ENCODE measurements at regions not wholly inside any gene's neighbourhood (a gene's known extent, or its start where the extent isn't known, plus 50 kb on each side); places are given as distances from the start of the nearest gene placed in this dataset.

DNA sequence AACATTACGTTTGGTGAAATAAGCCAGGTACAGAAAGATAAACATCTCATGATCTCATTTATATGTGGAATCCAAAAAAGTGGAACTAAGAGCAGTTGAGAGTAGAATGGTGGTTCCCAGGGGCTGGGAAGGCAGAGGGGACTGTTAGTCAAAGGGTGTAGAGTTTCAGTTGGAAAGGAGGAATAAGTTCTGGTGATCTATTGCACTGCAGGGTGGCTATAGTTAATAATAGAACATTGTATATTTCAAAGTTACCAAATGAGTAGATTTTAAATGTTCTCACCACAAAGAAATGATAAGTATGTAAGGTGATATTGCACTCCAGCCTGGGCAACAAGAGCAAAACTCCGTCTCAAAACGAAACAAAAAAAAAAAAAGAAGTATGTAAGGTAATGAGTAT lies 260.1 kb upstream of the RAB6C start:
- Mint-ChIP-seq H3K9me3 (no peaks in the 10 kb centered on the region), H3K27me3 (peaks cover 11% of the 10 kb centered on the region), H3K4me3 (no peak overlapping the region), H3K36me3 (ENCODE audit: low read depth) (no peaks in the 10 kb centered on the region), H3K27ac (no peak overlapping the region), H3K4me1 (ENCODE audit: low read depth) (no peaks in the 10 kb centered on the region)
- intact Hi-C loops (cut with DNase I, micrococcal nuclease) = no loop called here
- DNase-seq (no peak), ATAC-seq (ENCODE audit: poor library complexity) (no peak)
- ChIA-PET CTCF (no interaction called here), POLR2A (no interaction called here)
- TF ChIP-seq, protein P1, sequence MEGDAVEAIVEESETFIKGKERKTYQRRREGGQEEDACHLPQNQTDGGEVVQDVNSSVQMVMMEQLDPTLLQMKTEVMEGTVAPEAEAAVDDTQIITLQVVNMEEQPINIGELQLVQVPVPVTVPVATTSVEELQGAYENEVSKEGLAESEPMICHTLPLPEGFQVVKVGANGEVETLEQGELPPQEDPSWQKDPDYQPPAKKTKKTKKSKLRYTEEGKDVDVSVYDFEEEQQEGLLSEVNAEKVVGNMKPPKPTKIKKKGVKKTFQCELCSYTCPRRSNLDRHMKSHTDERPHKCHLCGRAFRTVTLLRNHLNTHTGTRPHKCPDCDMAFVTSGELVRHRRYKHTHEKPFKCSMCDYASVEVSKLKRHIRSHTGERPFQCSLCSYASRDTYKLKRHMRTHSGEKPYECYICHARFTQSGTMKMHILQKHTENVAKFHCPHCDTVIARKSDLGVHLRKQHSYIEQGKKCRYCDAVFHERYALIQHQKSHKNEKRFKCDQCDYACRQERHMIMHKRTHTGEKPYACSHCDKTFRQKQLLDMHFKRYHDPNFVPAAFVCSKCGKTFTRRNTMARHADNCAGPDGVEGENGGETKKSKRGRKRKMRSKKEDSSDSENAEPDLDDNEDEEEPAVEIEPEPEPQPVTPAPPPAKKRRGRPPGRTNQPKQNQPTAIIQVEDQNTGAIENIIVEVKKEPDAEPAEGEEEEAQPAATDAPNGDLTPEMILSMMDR (IDR thresholded peaks at IDR 0.05) = no peak
- Histone ChIP-seq H3K4me3 (ENCODE audit: low read length) (no peak overlapping the region), H3K4me1 (ENCODE audit: insufficient read depth, low read length) (no peaks in the 10 kb centered on the region), H3K9me3 (ENCODE audit: control insufficient read depth in 1 of 2, insufficient read depth in 1 of 2, low read length in 2 of 2) (peaks cover 0 to 4% of the 10 kb centered on the region in 2 experiments), H3K27ac (ENCODE audit: low read depth in 1 of 2, low read length in 2 of 2) (no peak overlapping the region), H3K27me3 (ENCODE audit: control insufficient read depth in 1 of 2, insufficient read depth in 2 of 2, low read length in 2 of 2) (no peaks in the 10 kb centered on the region), H3K36me3 (ENCODE audit: insufficient read depth, low read length) (no peaks in the 10 kb centered on the region)

DNA sequence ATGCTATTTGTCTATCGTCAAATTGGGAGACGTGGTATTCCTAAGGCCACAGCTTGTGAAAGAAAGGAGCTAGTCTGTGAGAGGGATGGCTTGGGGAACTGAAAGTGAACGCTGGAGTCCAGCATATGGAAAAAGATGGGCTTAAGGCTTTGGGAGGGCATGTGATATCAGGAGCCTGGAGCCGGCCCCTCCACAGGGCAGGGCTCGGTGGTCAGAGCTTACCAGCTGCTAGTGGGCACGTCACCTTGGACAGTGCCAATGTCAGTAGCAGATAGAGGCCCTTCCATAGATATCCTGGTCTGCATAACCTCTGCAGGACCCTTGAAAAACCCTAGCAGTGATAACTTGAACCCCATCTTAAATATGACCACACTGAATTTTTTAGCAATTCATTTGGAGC lies 259.1 kb upstream of the RAB6C start:
- ChIA-PET POLR2A (no interaction called here), CTCF (no interaction called here)
- Mint-ChIP-seq H3K4me1 (ENCODE audit: low read depth) (no peaks in the 10 kb centered on the region), H3K4me3 (no peak overlapping the region), H3K27ac (no peak overlapping the region), H3K9me3 (no peaks in the 10 kb centered on the region), H3K36me3 (ENCODE audit: low read depth) (no peaks in the 10 kb centered on the region), H3K27me3 (peaks cover 11% of the 10 kb centered on the region)
- no peak for ATAC-seq (ENCODE audit: poor library complexity)
- no peak overlapping the region for H3K4me3 ChIP-seq (ENCODE audit: low read length)
- H3K36me3 ChIP-seq (ENCODE audit: insufficient read depth, low read length) = no peaks in the 10 kb centered on the region
- DNase-seq = no peak
- H3K4me1 ChIP-seq (ENCODE audit: insufficient read depth, low read length) = no peaks in the 10 kb centered on the region
- H3K27ac ChIP-seq (ENCODE audit: low read depth in 1 of 2, low read length in 2 of 2) = no peak overlapping the region
- H3K27me3 ChIP-seq (ENCODE audit: control insufficient read depth in 1 of 2, insufficient read depth in 2 of 2, low read length in 2 of 2) = no peaks in the 10 kb centered on the region
- H3K9me3 ChIP-seq (ENCODE audit: control insufficient read depth in 1 of 2, insufficient read depth in 1 of 2, low read length in 2 of 2) = peaks cover 0 to 4% of the 10 kb centered on the region in 2 experiments
- TF ChIP-seq, protein P1 (IDR thresholded peaks at IDR 0.05) = no peak
- intact Hi-C loops (cut with DNase I, micrococcal nuclease) = no loop called here

DNA sequence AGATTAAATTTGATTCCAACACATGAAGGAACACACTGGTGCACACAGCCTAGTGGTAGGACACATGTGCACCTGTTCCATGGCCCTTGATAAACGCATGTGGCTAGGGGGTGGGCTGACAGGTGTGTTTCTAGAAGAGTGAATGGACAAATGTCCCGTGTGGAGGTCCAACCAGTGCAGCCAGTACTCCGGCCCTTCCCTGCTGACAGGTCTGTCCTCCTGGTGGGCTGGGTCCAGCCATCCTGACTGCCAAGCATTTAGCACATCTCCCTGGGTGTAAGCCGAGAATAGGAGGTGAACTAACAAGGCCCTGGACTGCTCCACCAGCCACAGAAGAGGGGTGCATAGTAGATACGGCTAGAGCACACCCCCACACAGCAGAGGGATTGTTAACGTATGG lies 258.7 kb upstream of the RAB6C start:
- POLR2A ChIA-PET = no interaction called here
- Mint-ChIP-seq H3K27ac (no peak overlapping the region), H3K36me3 (ENCODE audit: low read depth) (no peaks in the 10 kb centered on the region), H3K27me3 (peaks cover 11% of the 10 kb centered on the region), H3K9me3 (no peaks in the 10 kb centered on the region), H3K4me1 (ENCODE audit: low read depth) (no peaks in the 10 kb centered on the region), H3K4me3 (no peak overlapping the region)
- CTCF ChIA-PET = no interaction called here
- ATAC-seq (ENCODE audit: poor library complexity) (no peak), DNase-seq (no peak)
- TF ChIP-seq, protein P1 (IDR thresholded peaks at IDR 0.05) = no peak
- intact Hi-C loops (cut with DNase I, micrococcal nuclease) = no loop called here
- H3K4me1 ChIP-seq (ENCODE audit: insufficient read depth, low read length) = no peaks in the 10 kb centered on the region
- no peaks in the 10 kb centered on the region for H3K27me3 ChIP-seq (ENCODE audit: control insufficient read depth in 1 of 2, insufficient read depth in 2 of 2, low read length in 2 of 2)
- no peak overlapping the region for H3K4me3 ChIP-seq (ENCODE audit: low read length)
- H3K9me3 ChIP-seq (ENCODE audit: control insufficient read depth in 1 of 2, insufficient read depth in 1 of 2, low read length in 2 of 2) = peaks cover 0 to 4% of the 10 kb centered on the region in 2 experiments
- H3K36me3 ChIP-seq (ENCODE audit: insufficient read depth, low read length) = no peaks in the 10 kb centered on the region
- no peak overlapping the region for H3K27ac ChIP-seq (ENCODE audit: low read depth in 1 of 2, low read length in 2 of 2)

All from CD4-positive, alpha-beta T cell (primary cell).